ENCODE measurements at regions not wholly inside any gene's neighbourhood (a gene's known extent, or its start where the extent isn't known, plus 50 kb on each side); places are given as distances from the start of the nearest gene placed in this dataset.
"Not testable (repeated sequence)": the region's sequence is repeated elsewhere in the genome, so short reads cannot be mapped to it uniquely, and the experiment has no call there.

GRCh38 chr9:99471033-99471432 lies 249.0 kb downstream of the SEC61B start:
- in situ Hi-C loops (cut with HindIII; ENCODE audit: low sequenced_read_pairs), result loop anchor here (5.0 kb wide), 1 partner anchor 56 kb away; no protein-coding TSS in a partner anchor

GRCh38 chr9:99472240-99472915 lies 250.3 kb downstream of the SEC61B start:
- in situ Hi-C loops (cut with HindIII; ENCODE audit: low sequenced_read_pairs), result loop anchor here (5.0 kb wide), 1 partner anchor 55 kb away; no protein-coding TSS in a partner anchor

- in situ Hi-C loops (cut with HindIII; ENCODE audit: low sequenced_read_pairs), result loop anchor here (5.0 kb wide), 1 partner anchor 54 kb away; no protein-coding TSS in a partner anchor
Measured at GRCh38 chr9:99472916-99473245, 250.8 kb downstream of the SEC61B start.

GRCh38 chr9:99474186-99474585 lies 252.1 kb downstream of the SEC61B start:
- in situ Hi-C loops (cut with HindIII; ENCODE audit: low sequenced_read_pairs), result loop anchor here (5.0 kb wide), 1 partner anchor 53 kb away; no protein-coding TSS in a partner anchor

- in situ Hi-C loops (cut with HindIII; ENCODE audit: low sequenced_read_pairs), result no loop called here
Measured at GRCh38 chr9:99475401-99476065, 253.5 kb downstream of the SEC61B start.

- in situ Hi-C loops (cut with HindIII; ENCODE audit: low sequenced_read_pairs), result no loop called here
Measured at GRCh38 chr9:99478469-99479027, 256.5 kb downstream of the SEC61B start.

GRCh38 chr9:99479929-99480328 lies 257.8 kb downstream of the SEC61B start:
- in situ Hi-C loops (cut with HindIII; ENCODE audit: low sequenced_read_pairs), result no loop called here

- in situ Hi-C loops (cut with HindIII; ENCODE audit: low sequenced_read_pairs), result no loop called here
Measured at GRCh38 chr9:99485459-99485858, 263.4 kb downstream of the SEC61B start.

GRCh38 chr9:99486684-99487083 lies 264.6 kb downstream of the SEC61B start:
- in situ Hi-C loops (cut with HindIII; ENCODE audit: low sequenced_read_pairs), result no loop called here

GRCh38 chr9:99488131-99489059 lies 266.3 kb downstream of the SEC61B start:
- in situ Hi-C loops (cut with HindIII; ENCODE audit: low sequenced_read_pairs), result no loop called here

GRCh38 chr9:99489060-99489413 lies 267.0 kb downstream of the SEC61B start:
- in situ Hi-C loops (cut with HindIII; ENCODE audit: low sequenced_read_pairs), result no loop called here

- in situ Hi-C loops (cut with HindIII; ENCODE audit: low sequenced_read_pairs), result no loop called here
Measured at GRCh38 chr9:99490729-99491128, 268.6 kb downstream of the SEC61B start.

- in situ Hi-C loops (cut with HindIII; ENCODE audit: low sequenced_read_pairs), result no loop called here
Measured at GRCh38 chr9:99491408-99492158, 269.5 kb downstream of the SEC61B start.

- in situ Hi-C loops (cut with HindIII; ENCODE audit: low sequenced_read_pairs), result no loop called here
Measured at GRCh38 chr9:99497641-99498040, 275.6 kb downstream of the SEC61B start.

- in situ Hi-C loops (cut with HindIII; ENCODE audit: low sequenced_read_pairs), result not testable (repeated sequence)
Measured at GRCh38 chr9:99498979-99499378, 276.9 kb downstream of the SEC61B start.

- in situ Hi-C loops (cut with HindIII; ENCODE audit: low sequenced_read_pairs), result no loop called here
Measured at GRCh38 chr9:99505936-99506335, 283.9 kb downstream of the SEC61B start.

- in situ Hi-C loops (cut with HindIII; ENCODE audit: low sequenced_read_pairs), result no loop called here
Measured at GRCh38 chr9:99506747-99507348, 284.8 kb downstream of the SEC61B start.

- in situ Hi-C loops (cut with HindIII; ENCODE audit: low sequenced_read_pairs), result no loop called here
Measured at GRCh38 chr9:99509065-99509745, 287.1 kb downstream of the SEC61B start.

- in situ Hi-C loops (cut with HindIII; ENCODE audit: low sequenced_read_pairs), result no loop called here
Measured at GRCh38 chr9:99509900-99510535, 287.9 kb downstream of the SEC61B start.

All from endothelial cell of hepatic sinusoid (primary cell).